Ectodermal cell (in vitro differentiated cells): ENCODE measurements at regions not wholly inside any gene's neighbourhood (a gene's known extent, or its start where the extent isn't known, plus 50 kb on each side); places are given as distances from the start of the nearest gene placed in this dataset.
"Not testable (repeated sequence)": the region's sequence is repeated elsewhere in the genome, so short reads cannot be mapped to it uniquely, and the experiment has no call there.

ENCODE experiments used
- H3K27ac ChIP-seq: 2 replicates; pipeline ENCODE4 v1.7.0; 2013; ENCODE audit warnings: mild to moderate bottlenecking, low read depth, low read length; ENCODE audit not compliant: insufficient read depth, poor library complexity, severe bottlenecking
- H3K27me3 ChIP-seq: 2 replicates; pipeline ENCODE4 v1.7.0; 2013; ENCODE audit warnings: mild to moderate bottlenecking, low read length; ENCODE audit not compliant: insufficient read depth, control insufficient read depth, poor library complexity, severe bottlenecking
- H3K36me3 ChIP-seq: one replicate; pipeline ENCODE4 v1.7.0; 2013; ENCODE audit warnings: low read length; ENCODE audit not compliant: control insufficient read depth, insufficient read depth
- H3K4me1 ChIP-seq: one replicate; pipeline ENCODE4 v1.7.0; 2013; ENCODE audit warnings: low read length; ENCODE audit not compliant: control insufficient read depth, insufficient read depth
- H3K4me3 ChIP-seq: 2 replicates; pipeline ENCODE4 v1.7.0; 2013; ENCODE audit warnings: low read depth, low read length, control low read depth; ENCODE audit not compliant: insufficient read depth
- H3K9me3 ChIP-seq: 2 replicates; pipeline ENCODE4 v1.7.0; 2013; ENCODE audit warnings: mild to moderate bottlenecking, low read length, moderate library complexity; ENCODE audit not compliant: control insufficient read depth
- WGBS, 2 experiments: methylation state at CpG; one replicate each; pipeline ENCODE4 v1.1.7; 2013; ENCODE audit warnings: missing lambda C conversion rate in 2 of 2; 5-methylcytosine and 5-hydroxymethylcytosine counted together

DNA sequence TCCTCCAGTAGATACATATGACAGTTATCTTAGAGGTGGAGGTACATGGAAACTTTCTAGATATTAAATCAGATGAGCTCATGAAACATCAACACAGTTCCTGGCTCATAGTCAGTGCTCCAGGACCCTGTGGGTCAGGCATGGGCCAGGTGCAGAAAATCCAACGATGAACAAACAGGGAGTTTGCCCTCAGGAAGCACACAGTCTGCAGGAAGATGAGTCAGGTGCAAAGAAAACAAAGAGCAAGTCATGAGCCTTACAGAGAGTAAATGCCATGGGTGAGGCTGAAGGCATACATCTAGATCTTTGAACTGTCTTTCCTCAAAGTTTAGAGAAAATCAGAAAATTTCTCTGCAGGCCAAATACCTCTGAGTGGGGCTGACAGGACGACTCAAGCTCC lies 184.2 kb upstream of the TPM1 start:
- Histone ChIP-seq H3K36me3 (no peaks in the 10 kb centered on the region), H3K9me3 (no peaks in the 10 kb centered on the region), H3K27ac (no peak overlapping the region), H3K4me1 (no peaks in the 10 kb centered on the region), H3K4me3 (no peak overlapping the region), H3K27me3 (no peaks in the 10 kb centered on the region)
- WGBS, 2 experiments, result 76 to 85% methylated on average over 2 of the region's 2 CpGs

- Histone ChIP-seq H3K9me3 (no peaks in the 10 kb centered on the region), H3K4me1 (no peaks in the 10 kb centered on the region), H3K27me3 (no peaks in the 10 kb centered on the region), H3K27ac (no peak overlapping the region), H3K4me3 (no peak overlapping the region), H3K36me3 (no peaks in the 10 kb centered on the region)
- WGBS, 2 experiments, result 85 to 93% methylated on average over 2 of the region's 2 CpGs
Observed at GRCh38 chr15:62862717-62863116, 179.8 kb upstream of the TPM1 start.

DNA sequence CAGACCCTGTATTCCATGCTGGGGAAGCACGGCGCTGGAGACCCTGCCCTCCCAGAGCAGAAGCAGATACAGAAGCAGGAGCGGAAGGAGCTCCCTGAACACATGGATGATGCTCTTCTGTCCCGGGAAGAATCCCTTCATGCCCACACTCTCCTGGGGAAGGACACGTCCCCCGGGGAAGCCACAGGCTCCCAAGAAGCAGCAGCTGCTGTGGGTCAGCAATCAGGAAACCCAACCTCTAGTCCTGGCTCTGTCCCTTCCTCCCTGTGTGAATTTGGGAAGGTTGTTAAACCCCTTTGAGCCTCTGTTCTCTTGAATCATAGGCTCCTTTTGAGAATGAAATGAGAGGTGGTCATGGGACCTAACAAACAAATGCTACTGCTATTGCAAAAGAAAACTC lies 176.2 kb upstream of the TPM1 start:
- no peaks in the 10 kb centered on the region for H3K4me1 ChIP-seq
- WGBS, 2 experiments, result 90 to 95% methylated on average over 6 of the region's 6 CpGs
- H3K27ac ChIP-seq, result no peak overlapping the region
- no peak overlapping the region for H3K4me3 ChIP-seq
- H3K27me3 ChIP-seq, result no peaks in the 10 kb centered on the region
- no peaks in the 10 kb centered on the region for H3K36me3 ChIP-seq
- no peaks in the 10 kb centered on the region for H3K9me3 ChIP-seq

GRCh38 chr15:62867844-62868243 lies 174.7 kb upstream of the TPM1 start:
- Histone ChIP-seq H3K4me1 (no peaks in the 10 kb centered on the region), H3K9me3 (no peaks in the 10 kb centered on the region), H3K27ac (no peak overlapping the region), H3K27me3 (no peaks in the 10 kb centered on the region), H3K36me3 (no peaks in the 10 kb centered on the region), H3K4me3 (no peak overlapping the region)
- 91 to 95% methylated on average over 4 of the region's 4 CpGs for WGBS, 2 experiments

- no peaks in the 10 kb centered on the region for H3K4me1 ChIP-seq
- no peak overlapping the region for H3K4me3 ChIP-seq
- no peak overlapping the region for H3K27ac ChIP-seq
- H3K36me3 ChIP-seq, result no peaks in the 10 kb centered on the region
- H3K27me3 ChIP-seq, result no peaks in the 10 kb centered on the region
- H3K9me3 ChIP-seq, result no peaks in the 10 kb centered on the region
- WGBS, 2 experiments, result 91 to 94% methylated on average over 6 of the region's 6 CpGs
Observed at GRCh38 chr15:62868507-62868906, 174.0 kb upstream of the TPM1 start.

- 94 to 96% methylated on average over 2 of the region's 2 CpGs for WGBS, 2 experiments
- H3K27ac ChIP-seq, result no peak overlapping the region
- H3K27me3 ChIP-seq, result no peaks in the 10 kb centered on the region
- H3K4me3 ChIP-seq, result no peak overlapping the region
- H3K36me3 ChIP-seq, result no peaks in the 10 kb centered on the region
- no peaks in the 10 kb centered on the region for H3K9me3 ChIP-seq
- no peaks in the 10 kb centered on the region for H3K4me1 ChIP-seq
Observed at GRCh38 chr15:62869116-62869515, 173.4 kb upstream of the TPM1 start.

DNA sequence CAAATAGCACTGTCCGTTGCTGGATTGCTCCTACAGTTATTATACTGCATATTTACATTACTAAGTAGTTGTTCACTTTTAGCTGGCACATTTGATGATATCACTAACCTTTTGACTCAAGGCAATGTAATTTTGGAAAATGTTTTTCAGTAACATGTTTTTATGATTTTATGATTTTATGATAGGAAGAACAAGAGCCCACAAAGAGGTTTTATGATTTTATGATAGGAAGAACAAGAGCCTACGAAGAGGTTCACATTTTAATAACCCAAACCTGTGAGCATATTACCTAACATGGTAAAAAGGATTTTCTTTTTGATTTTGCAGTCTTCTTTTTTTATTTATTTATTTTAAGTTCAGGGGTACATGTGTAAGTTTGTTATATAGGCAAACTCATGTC lies 172.3 kb upstream of the TPM1 start:
- Histone ChIP-seq H3K27ac (no peak overlapping the region), H3K27me3 (no peaks in the 10 kb centered on the region), H3K9me3 (no peaks in the 10 kb centered on the region), H3K36me3 (no peaks in the 10 kb centered on the region), H3K4me1 (peaks cover under 1% of the 10 kb centered on the region), H3K4me3 (no peak overlapping the region)
- WGBS, 2 experiments, result no CpG with 5 or more reads among the region's 2 CpGs

DNA sequence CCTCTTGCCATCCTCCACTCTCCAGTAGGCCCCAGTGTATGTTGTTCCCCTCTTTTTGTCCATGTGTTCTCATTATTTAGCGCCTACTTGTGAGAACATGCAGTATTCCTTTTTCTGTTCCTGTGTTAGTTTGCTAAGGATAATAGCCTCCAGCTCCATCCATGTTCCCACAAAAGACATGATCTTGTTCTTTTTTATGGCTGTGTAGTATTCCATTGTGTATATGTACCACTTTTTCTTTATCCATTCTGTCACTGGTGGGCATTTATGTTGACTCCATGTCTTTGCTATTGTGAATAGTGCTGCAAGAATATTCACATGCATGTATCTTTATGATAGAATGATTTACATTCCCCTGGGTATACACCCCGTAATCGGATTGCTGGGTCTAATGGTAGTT lies 171.8 kb upstream of the TPM1 start:
- not testable (repeated sequence) for H3K9me3 ChIP-seq, H3K4me1 ChIP-seq, H3K4me3 ChIP-seq, H3K27me3 ChIP-seq, H3K27ac ChIP-seq, H3K36me3 ChIP-seq
- 93 to 100% methylated on average over 3 of the region's 3 CpGs for WGBS, 2 experiments

- Histone ChIP-seq H3K4me1 (peaks cover 6% of the 10 kb centered on the region), H3K9me3 (no peaks in the 10 kb centered on the region), H3K36me3 (no peaks in the 10 kb centered on the region), H3K27me3 (no peaks in the 10 kb centered on the region), H3K27ac (no peak overlapping the region), H3K4me3 (no peak overlapping the region)
- 88 to 91% methylated on average over 5 of the region's 5 CpGs for WGBS, 2 experiments
Observed at GRCh38 chr15:62873203-62873602, 169.3 kb upstream of the TPM1 start.

- Histone ChIP-seq H3K27ac (no peak overlapping the region), H3K27me3 (no peaks in the 10 kb centered on the region), H3K4me1 (peaks cover 6% of the 10 kb centered on the region), H3K4me3 (no peak overlapping the region), H3K9me3 (no peaks in the 10 kb centered on the region), H3K36me3 (no peaks in the 10 kb centered on the region)
- 83 to 94% methylated on average over 3 of the region's 3 CpGs for WGBS, 2 experiments
Observed at GRCh38 chr15:62874064-62874463, 168.5 kb upstream of the TPM1 start.

DNA sequence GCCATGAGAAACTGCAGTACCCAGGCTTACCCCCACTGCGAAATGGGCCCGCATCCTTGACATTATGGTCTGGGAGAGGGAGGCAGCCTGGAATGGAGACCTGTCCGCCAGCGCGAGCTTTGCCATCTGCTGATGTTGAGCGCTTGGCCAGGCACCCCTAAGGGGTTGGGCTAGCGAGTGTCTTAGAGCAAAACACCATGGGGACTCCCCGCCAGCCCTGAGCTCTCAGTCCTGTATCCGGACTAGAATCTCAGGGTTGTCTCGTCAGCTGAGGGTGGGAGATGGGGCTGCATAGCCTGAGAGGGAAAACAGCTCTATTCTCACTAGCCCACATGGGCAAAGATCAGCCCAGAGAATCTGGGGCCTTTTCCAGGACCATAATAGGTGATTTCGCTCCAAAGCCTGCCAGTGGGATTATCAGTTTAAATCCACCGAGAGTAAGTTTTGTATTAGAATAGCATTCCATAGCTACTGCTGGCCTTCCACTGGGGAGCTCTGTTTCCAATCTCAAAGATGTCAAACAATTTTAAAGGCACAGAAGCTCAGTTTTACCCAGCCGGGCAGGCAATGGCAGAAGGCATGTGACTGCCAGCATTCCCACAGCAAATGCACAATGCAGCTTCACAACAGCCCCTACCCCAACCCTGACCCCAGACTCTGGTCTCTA lies 167.5 kb upstream of the TPM1 start:
- Histone ChIP-seq H3K27ac (no peak overlapping the region), H3K36me3 (no peaks in the 10 kb centered on the region), H3K4me1 (peaks cover 6% of the 10 kb centered on the region), H3K9me3 (no peaks in the 10 kb centered on the region), H3K27me3 (peaks cover 4% of the 10 kb centered on the region), H3K4me3 (no peak overlapping the region)
- WGBS, 2 experiments, result 75 to 76% methylated on average over 13 of the region's 13 CpGs
